Loucy (cell line): ENCODE measurements at regions not wholly inside any gene's neighbourhood (a gene's known extent, or its start where the extent isn't known, plus 50 kb on each side); places are given as distances from the start of the nearest gene placed in this dataset.

Source experiments
- H2AFZ ChIP-seq: fragments of 200-600 bp; sonication (generic); 2 replicates; pipeline ENCODE4 v1.6.0; 2016; ENCODE audit warnings: antibody characterized with exemption, mild to moderate bottlenecking, low read length, moderate library complexity
- H3F3A ChIP-seq: fragments of 200-600 bp; 2 replicates; pipeline ENCODE4 v1.6.0; 2016; ENCODE audit warnings: antibody characterized with exemption, low read depth, mild to moderate bottlenecking
- H3K27me3 ChIP-seq: fragments of 200-600 bp; sonication (generic); 2 replicates; pipeline ENCODE4 v1.6.1; 2014; ENCODE audit warnings: low read length, mild to moderate bottlenecking; ENCODE audit not compliant: insufficient read depth, poor library complexity, severe bottlenecking
- H3K36me3 ChIP-seq: fragments of 200-600 bp; sonication (generic); 2 replicates; pipeline ENCODE4 v1.6.1; 2016; ENCODE audit warnings: low read length; ENCODE audit not compliant: insufficient read depth
- H3K4me1 ChIP-seq: fragments of 200-600 bp; sonication (generic); 2 replicates; pipeline ENCODE4 v1.5.1; 2014; ENCODE audit warnings: low read length, mild to moderate bottlenecking; ENCODE audit not compliant: insufficient read depth, poor library complexity, severe bottlenecking
- H3K4me2 ChIP-seq: fragments of 200-600 bp; sonication (generic); 2 replicates; pipeline ENCODE4 v1.6.0; 2014; ENCODE audit warnings: antibody characterized with exemption, low read length, low read depth, mild to moderate bottlenecking; ENCODE audit not compliant: poor library complexity, severe bottlenecking
- H3K4me3 ChIP-seq: fragments of 200-600 bp; sonication (generic); 2 replicates; pipeline ENCODE4 v1.5.1; 2014; ENCODE audit warnings: low read length, mild to moderate bottlenecking, mixed read lengths; ENCODE audit not compliant: poor library complexity, severe bottlenecking
- H3K79me2 ChIP-seq: fragments of 200-600 bp; sonication (generic); 2 replicates; pipeline ENCODE4 v1.6.1; 2014; ENCODE audit warnings: low read length; ENCODE audit not compliant: insufficient read depth
- H3K9ac ChIP-seq: fragments of 200-600 bp; sonication (generic); 2 replicates; pipeline ENCODE4 v1.6.0; 2014; ENCODE audit warnings: mild to moderate bottlenecking, low read depth, low read length, moderate library complexity; ENCODE audit not compliant: poor library complexity, severe bottlenecking
- H3K9me2 ChIP-seq: fragments of 200-600 bp; sonication (generic); replicated peaks from 2 replicates; pipeline ENCODE4 v1.6.1; 2016; ENCODE audit warnings: low read depth, low read length, mixed read lengths
- H3K9me3 ChIP-seq: fragments of 200-600 bp; sonication (generic); 2 replicates; pipeline ENCODE4 v1.6.1; 2014; ENCODE audit warnings: mild to moderate bottlenecking, antibody characterized with exemption, low read length, low read depth; ENCODE audit not compliant: insufficient read depth
- H4K20me1 ChIP-seq: fragments of 200-600 bp; sonication (generic); 2 replicates; pipeline ENCODE4 v1.6.0; 2014; ENCODE audit warnings: antibody characterized with exemption, low read length, mild to moderate bottlenecking; ENCODE audit not compliant: insufficient read depth, poor library complexity, severe bottlenecking
- CTCF ChIP-seq: fragments of 200-600 bp; sonication (generic); conservative IDR thresholded peaks from 2 replicates; pipeline ENCODE4 v1.5.1; 2014; ENCODE audit warnings: mild to moderate bottlenecking, antibody characterized with exemption, low read length
- EZH2phosphoT487 ChIP-seq: fragments of 200-600 bp; IDR thresholded peaks from 2 replicates; pipeline ENCODE4 v1.6.1; 2018; ENCODE audit warnings: antibody characterized with exemption, mild to moderate bottlenecking, moderate library complexity, borderline replicate concordance

- TF ChIP-seq EZH2phosphoT487 (no peak), CTCF (no peak)
- Histone ChIP-seq H3K4me1 (no peaks in the 10 kb centered on the region), H3K36me3 (no peaks in the 10 kb centered on the region), H3K4me2 (no peak overlapping the region), H3F3A (no peaks in the 10 kb centered on the region), H3K79me2 (no peaks in the 10 kb centered on the region), H2AFZ (no peak overlapping the region), H3K27me3 (no peaks in the 10 kb centered on the region), H3K4me3 (no peak overlapping the region), H3K9me3 (no peaks in the 10 kb centered on the region), H3K9me2 (no peaks in the 10 kb centered on the region), H4K20me1 (no peaks in the 10 kb centered on the region), H3K9ac (no peak overlapping the region)
Measured at GRCh38 chr2:21229302-21229701, 105.5 kb downstream of the TDRD15 start.

GRCh38 chr2:21230140-21230539, 106.4 kb downstream of the TDRD15 start:
- Histone ChIP-seq H3K9me3 (no peaks in the 10 kb centered on the region), H2AFZ (no peak overlapping the region), H3K4me2 (no peak overlapping the region), H3K79me2 (no peaks in the 10 kb centered on the region), H3K4me3 (no peak overlapping the region), H3K4me1 (no peaks in the 10 kb centered on the region), H3F3A (no peaks in the 10 kb centered on the region), H3K9ac (no peak overlapping the region), H3K36me3 (no peaks in the 10 kb centered on the region), H4K20me1 (no peaks in the 10 kb centered on the region), H3K9me2 (no peaks in the 10 kb centered on the region), H3K27me3 (no peaks in the 10 kb centered on the region)
- no peak for TF ChIP-seq CTCF
- TF ChIP-seq EZH2phosphoT487, result no peak

- no peak for TF ChIP-seq EZH2phosphoT487
- no peak for TF ChIP-seq CTCF
- no peaks in the 10 kb centered on the region for H3K79me2 ChIP-seq
- H3K36me3 ChIP-seq, result no peaks in the 10 kb centered on the region
- H3K4me2 ChIP-seq, result no peak overlapping the region
- no peaks in the 10 kb centered on the region for H3K9me3 ChIP-seq
- H2AFZ ChIP-seq, result no peak overlapping the region
- H3K9me2 ChIP-seq, result no peaks in the 10 kb centered on the region
- H3K9ac ChIP-seq, result no peak overlapping the region
- H3K4me1 ChIP-seq, result no peaks in the 10 kb centered on the region
- no peaks in the 10 kb centered on the region for H3K27me3 ChIP-seq
- H3K4me3 ChIP-seq, result no peak overlapping the region
- no peaks in the 10 kb centered on the region for H4K20me1 ChIP-seq
- no peaks in the 10 kb centered on the region for H3F3A ChIP-seq
Measured at GRCh38 chr2:21231985-21232384, 108.2 kb downstream of the TDRD15 start.
